GM12892 (cell line): ENCODE measurements at regions not wholly inside any gene's neighbourhood (a gene's known extent, or its start where the extent isn't known, plus 50 kb on each side); places are given as distances from the start of the nearest gene placed in this dataset.

Experiments
- POLR2A ChIP-seq: IDR thresholded peaks from 2 replicates; pipeline ENCODE4 v1.6.1; 2011; ENCODE audit warnings: low read depth, low read length, control low read depth
- POLR2AphosphoS5 ChIP-seq: IDR thresholded peaks from 2 replicates; pipeline ENCODE4 v1.6.1; 2011; ENCODE audit warnings: low read depth, low read length, control low read depth

GRCh38 chr5:110329955-110330525 lies 396.4 kb downstream of the TMEM232 start:
- TF ChIP-seq POLR2AphosphoS5 (no peak), POLR2A (no peak)
